ENCODE measurements at regions not wholly inside any gene's neighbourhood (a gene's known extent, or its start where the extent isn't known, plus 50 kb on each side); places are given as distances from the start of the nearest gene placed in this dataset.

- DNase-seq: no peak
Measured at GRCh38 chr9:19651681-19652080, 137.2 kb downstream of the SLC24A2 start.

- peak; percentile 32 for DNase-seq
Measured at GRCh38 chr9:19650312-19650711, 138.5 kb downstream of the SLC24A2 start.

- DNase-seq: no peak
Measured at GRCh38 chr9:19649336-19650041, 139.3 kb downstream of the SLC24A2 start.

GRCh38 chr9:19648672-19649071 lies 140.2 kb downstream of the SLC24A2 start:
- DNase-seq: no peak

- no peak for DNase-seq
Measured at GRCh38 chr9:19643875-19644274, 145.0 kb downstream of the SLC24A2 start.

GRCh38 chr9:19642256-19642655 lies 146.6 kb downstream of the SLC24A2 start:
- peak; percentile 83 for DNase-seq

GRCh38 chr9:19641046-19641445 lies 147.8 kb downstream of the SLC24A2 start:
- DNase-seq: peak; percentile 68

GRCh38 chr9:19640014-19640413 lies 148.8 kb downstream of the SLC24A2 start:
- no peak for DNase-seq

GRCh38 chr9:19637084-19637483 lies 151.8 kb downstream of the SLC24A2 start:
- no peak for DNase-seq

GRCh38 chr9:19634881-19635280 lies 154.0 kb downstream of the SLC24A2 start:
- DNase-seq: no peak

GRCh38 chr9:19631181-19631580 lies 157.7 kb downstream of the SLC24A2 start:
- DNase-seq: peak; percentile 18

- no peak for DNase-seq
Measured at GRCh38 chr9:19630760-19631159, 158.1 kb downstream of the SLC24A2 start.

GRCh38 chr9:19629488-19629887 lies 159.3 kb downstream of the SLC24A2 start:
- DNase-seq: peak; percentile 12

- peak; percentile 39 for DNase-seq
Measured at GRCh38 chr9:19625426-19625825, 163.4 kb downstream of the SLC24A2 start.

- DNase-seq: peak; percentile 69
Measured at GRCh38 chr9:19624519-19624918, 164.3 kb downstream of the SLC24A2 start.

GRCh38 chr9:19623941-19624340 lies 164.9 kb downstream of the SLC24A2 start:
- peak; percentile 99 for DNase-seq

GRCh38 chr9:19620326-19620725 lies 168.5 kb downstream of the SLC24A2 start:
- DNase-seq: no peak

GRCh38 chr9:19619221-19619620 lies 169.6 kb downstream of the SLC24A2 start:
- DNase-seq: peak; percentile 7

- DNase-seq: peak; percentile 47
Measured at GRCh38 chr9:19618816-19619215, 170.0 kb downstream of the SLC24A2 start.

GRCh38 chr9:19615036-19615624 lies 173.7 kb downstream of the SLC24A2 start:
- DNase-seq: peak; percentile 41

GRCh38 chr9:19614294-19614693 lies 174.5 kb downstream of the SLC24A2 start:
- no peak for DNase-seq

GRCh38 chr9:19600538-19600937 lies 188.3 kb downstream of the SLC24A2 start:
- DNase-seq: no peak

- peak; percentile 47 for DNase-seq
Measured at GRCh38 chr9:19598722-19599121, 189.9 kb downstream of the ACER2 start.

GRCh38 chr9:19597176-19597575 lies 188.4 kb downstream of the ACER2 start:
- no peak for DNase-seq

GRCh38 chr9:19595003-19595402 lies 186.2 kb downstream of the ACER2 start:
- DNase-seq: no peak
